Effector CD8-positive, alpha-beta T cell (primary cell): ENCODE measurements at regions not wholly inside any gene's neighbourhood (a gene's known extent, or its start where the extent isn't known, plus 50 kb on each side); places are given as distances from the start of the nearest gene placed in this dataset.

Experiments used
- DNase-seq: peaks from one replicate; lab custom pipeline; 2025; lab: John Stamatoyannopoulos, UW

DNA sequence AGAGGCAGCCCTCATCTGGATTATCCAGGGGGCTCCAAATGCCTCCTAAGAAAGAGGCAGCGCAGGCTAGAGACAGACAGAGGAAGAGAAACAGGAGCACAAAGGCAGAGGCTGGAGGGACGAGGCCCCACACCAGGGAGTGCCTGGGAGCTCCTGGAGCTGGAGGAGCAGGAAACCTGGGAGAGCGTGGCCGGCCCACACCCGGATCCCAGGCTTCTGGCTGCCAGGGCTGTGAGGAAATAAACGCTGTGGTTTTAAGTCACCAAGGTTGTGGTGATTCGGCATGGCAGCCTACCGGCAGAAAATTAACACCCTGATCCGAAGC, 165.5 kb downstream of the OLFM1 start:
- no peak for DNase-seq

DNA sequence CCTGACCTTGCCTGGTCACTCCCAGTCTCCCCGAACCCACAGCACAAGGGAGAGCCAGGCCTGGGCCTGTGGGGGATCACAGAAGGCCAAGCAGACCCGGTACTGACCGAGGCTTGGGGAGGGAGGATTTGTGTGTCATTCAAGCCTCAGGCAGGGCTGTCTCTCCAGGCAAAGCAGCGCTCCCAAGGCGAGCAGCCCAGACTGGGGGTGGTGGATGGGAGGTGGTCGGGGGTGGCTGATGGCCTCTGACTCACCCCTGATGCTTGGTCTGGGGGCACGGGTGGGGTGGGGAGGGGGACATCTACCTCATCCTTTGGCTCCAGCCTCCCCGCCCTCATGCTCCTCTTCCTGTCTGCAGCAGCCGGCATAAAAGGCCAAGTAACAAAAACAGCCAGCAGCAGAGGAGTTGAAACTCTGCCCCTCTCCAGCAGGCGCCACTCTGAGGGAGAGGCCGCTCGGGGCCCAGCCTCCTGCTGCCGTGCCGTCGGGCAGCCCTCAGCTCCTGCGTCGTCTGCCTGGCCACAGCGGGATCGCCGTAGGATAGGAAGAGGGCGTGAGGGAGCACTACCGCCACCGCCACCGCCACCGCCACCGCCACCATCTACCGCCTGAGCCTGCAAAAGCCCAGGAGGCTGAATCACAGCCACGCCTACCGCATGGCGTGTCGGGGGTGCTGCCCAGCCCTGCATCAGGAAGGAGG, 166.0 kb downstream of the OLFM1 start:
- DNase-seq: no peak

DNA sequence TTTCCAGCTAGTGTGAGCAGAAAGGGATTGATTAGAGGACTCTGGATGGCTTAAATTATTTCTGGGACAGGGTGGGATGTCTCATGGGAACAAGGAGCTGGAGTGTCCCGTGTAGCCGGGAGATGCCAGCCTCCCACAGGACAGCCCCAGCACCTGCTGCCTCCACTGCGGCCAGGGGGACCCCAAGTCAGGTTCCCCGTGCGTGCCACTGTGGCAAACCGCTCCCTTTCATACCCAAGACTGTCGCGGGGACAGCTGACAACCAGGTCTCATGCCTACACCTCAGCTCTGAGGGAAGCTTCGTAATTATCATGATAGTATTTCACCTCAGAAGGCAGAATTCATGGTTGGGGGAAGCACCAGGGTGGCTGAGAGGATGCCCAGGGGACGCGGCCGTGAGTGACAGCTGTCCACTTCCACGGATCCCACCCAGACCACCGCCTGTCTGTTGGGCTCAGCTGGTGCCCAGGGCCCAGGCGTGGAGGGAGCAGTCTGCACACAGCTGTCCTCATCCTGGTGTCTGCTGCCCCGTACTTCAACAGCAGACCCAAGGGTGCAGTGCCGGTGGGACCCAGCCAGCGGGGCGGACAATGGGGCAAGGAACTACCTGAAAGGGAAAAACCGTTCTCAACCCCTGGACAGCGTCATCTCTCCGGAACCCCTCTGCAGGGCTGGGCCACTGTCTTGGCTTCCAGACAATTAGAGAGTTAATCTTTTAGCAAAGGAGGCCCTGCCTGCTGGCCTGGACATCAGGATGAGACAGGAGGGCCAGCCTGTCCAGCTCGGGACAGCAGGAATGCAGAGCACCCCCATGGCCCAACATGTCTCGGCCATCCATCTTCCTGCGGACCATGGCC, 166.9 kb downstream of the OLFM1 start:
- no peak for DNase-seq

DNA sequence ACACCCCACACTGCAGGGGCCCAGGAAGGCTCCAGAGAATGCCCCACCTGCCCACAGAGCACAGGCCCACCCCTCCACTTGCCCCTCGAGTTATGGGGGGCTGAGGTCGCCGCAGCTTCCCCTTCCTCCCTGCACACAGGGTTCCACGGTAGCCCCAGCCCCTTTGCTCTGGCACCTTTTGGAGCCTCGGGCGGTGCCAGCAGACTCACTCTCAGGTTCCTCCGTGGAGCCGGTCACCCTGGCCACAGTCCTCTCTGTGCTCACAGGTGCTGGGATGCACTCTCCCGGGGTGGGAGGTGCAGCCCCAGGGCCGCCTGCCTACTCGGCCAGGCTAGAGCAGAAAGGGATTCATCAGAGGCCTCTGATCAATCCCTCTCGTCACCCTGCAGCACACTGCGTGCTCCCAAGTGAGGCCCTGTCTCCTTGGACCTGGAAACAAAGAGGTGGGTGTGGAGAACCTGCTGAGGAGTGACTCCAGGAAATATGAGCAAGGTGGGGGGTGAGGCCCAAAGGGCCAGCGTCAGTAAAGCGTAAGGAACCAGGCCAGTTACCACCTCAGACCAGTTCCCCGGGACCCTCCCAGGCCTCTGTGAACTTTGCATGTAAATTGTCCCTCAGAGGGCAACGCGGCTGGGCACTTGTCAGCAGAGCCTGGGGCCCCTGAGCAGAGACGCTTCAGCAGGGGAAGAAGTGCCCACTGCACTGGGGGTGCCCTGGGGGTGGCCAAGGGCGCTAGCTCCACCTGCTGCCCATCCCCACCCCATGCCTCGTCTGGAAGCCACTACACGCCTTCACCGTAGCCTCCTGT, 167.8 kb downstream of the OLFM1 start:
- DNase-seq: no peak

GRCh38 chr9:135255841-135256580, 168.5 kb downstream of the OLFM1 start:
- no peak for DNase-seq

DNA sequence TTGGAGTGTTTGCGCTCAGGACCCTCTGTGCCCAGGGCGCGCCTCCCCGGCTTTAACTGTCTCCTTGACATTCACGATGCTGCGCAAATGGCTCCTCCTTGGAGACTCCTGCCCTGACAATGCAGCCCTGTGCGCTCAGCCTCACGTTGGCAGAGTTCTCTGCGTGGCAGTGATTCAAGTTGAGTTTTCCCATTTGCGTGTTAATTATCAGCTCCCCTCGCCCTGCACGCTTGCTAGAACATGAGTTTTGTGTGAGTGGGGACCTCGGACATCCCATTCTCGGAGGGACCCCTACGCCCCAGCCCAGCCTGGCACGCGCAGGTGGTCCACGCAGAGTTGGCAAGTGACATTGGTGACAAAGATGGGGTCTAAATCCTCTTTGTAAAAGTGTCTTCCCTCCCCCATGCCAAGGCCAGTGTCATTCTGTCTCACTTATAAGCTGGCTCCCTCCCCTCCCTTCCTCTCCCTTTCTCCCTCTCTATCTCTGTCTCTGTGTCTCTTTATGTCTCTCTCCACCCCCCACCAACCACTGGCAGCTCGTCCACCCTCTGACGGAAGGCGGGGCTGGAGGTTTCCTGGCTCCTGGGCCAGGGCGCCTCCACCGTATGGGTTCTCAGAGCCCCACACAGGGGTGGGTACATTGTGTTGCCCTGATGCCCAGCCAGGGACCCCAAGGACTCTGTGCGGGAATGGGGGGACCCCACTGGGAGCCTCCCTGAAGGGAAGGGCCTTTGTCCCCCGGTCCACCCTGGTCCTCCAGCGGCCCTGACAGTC, 169.3 kb downstream of the OLFM1 start:
- no peak for DNase-seq

- DNase-seq: no peak
Observed at GRCh38 chr9:135258461-135258860, 171.0 kb downstream of the OLFM1 start.

- no peak for DNase-seq
Observed at GRCh38 chr9:135259273-135259672, 171.8 kb downstream of the OLFM1 start.

DNA sequence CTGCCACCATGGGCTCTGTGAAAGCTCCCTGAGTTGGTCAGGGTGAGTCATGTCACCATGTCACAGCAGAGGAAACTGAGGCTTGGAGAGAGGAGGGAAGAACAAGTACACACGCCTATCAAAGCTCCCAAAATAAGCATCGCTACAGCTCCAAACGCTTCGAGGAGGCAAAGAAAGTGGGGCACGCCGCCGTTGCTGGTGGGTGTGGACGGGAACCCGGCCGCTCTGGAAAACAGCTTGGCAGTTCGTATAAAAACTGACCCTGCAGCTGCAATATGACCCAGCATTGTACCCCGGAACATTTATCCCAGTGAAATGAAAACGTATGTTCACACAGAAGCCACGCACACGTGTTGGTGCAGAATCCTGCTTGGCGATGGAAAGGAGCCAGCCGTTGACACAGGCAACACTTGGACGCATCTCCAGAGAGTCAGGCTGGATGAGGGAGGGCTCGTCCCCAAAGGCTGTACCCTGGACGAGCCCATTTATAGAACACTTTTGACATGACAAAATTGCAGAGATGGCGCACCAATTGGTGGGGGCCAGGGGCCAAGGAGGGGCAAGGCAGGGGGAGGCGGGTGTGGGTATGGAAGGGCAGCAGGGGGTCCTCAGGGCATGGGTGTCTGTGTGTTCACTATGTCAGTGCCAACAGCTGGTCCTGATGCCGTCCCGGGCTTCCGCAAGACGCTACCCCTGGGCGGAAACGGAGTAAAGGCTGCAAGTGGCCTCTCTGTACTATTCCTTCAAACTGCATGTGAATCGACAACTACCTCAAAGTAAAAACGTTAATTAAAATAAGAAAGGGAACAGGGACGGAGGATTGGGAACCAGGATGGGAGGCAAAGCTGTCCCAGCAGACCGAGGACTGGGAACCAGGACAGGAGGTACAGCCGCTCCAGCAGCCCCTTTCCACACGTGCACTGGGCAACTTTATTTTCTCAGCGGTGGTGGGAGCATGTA, 173.0 kb downstream of the OLFM1 start:
- no peak for DNase-seq

GRCh38 chr9:135262248-135262647, 174.8 kb downstream of the OLFM1 start:
- no peak for DNase-seq

- DNase-seq: no peak
Observed at GRCh38 chr9:135263511-135263910, 176.0 kb downstream of the OLFM1 start.

- DNase-seq: no peak
Observed at GRCh38 chr9:135265931-135266330, 178.5 kb downstream of the OLFM1 start.

DNA sequence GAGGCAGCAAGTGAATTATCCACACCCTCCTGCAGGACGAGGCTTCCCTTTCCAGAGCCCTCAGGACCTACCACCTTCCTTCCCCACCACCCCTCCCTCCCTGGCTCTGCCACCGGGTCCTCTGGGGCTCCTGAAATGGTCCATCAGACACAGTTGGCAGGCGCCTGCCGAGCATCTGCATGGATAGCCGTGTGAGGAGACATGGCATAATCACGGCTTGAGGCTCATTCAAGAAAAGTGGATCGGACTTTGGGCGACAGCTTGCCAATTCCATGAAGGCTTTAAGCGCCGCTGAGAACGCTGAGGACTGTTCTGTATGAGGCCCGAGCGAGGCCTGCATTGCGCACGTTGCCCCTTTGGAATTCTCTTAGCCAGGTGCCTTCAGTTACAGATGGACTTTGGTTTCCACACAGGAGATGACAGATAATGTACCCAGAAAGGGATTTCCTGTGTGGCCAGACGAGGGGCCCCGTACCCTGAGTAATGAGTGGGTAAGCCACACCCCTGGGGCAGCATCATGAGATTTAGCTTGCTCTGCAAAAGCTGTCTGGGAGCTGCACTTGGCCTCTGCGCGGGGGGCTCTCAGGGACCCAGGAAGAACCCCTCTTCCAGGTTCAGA, 179.8 kb downstream of the OLFM1 start:
- DNase-seq: no peak

GRCh38 chr9:135268031-135268430, 180.6 kb downstream of the OLFM1 start:
- DNase-seq: no peak

DNA sequence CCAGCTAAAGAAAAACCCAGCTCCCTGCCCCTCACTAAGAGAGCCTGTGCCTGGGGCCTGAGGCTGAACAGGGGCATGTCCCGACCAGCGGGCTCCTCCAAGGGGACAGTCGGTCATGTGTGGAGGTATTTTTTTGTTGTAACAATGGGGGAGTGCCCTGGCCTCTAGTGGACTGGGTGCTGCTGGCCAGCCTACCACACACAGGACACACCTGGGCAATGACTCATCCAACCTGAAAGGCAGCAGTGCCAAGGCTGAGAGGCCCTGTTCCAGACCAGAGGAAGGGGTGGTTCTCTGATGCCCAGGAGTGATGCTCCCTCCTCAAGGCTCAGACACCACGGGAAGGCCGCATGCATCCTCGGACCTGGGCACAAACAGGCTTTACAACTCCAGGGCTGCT, 181.5 kb downstream of the OLFM1 start:
- DNase-seq: no peak

DNA sequence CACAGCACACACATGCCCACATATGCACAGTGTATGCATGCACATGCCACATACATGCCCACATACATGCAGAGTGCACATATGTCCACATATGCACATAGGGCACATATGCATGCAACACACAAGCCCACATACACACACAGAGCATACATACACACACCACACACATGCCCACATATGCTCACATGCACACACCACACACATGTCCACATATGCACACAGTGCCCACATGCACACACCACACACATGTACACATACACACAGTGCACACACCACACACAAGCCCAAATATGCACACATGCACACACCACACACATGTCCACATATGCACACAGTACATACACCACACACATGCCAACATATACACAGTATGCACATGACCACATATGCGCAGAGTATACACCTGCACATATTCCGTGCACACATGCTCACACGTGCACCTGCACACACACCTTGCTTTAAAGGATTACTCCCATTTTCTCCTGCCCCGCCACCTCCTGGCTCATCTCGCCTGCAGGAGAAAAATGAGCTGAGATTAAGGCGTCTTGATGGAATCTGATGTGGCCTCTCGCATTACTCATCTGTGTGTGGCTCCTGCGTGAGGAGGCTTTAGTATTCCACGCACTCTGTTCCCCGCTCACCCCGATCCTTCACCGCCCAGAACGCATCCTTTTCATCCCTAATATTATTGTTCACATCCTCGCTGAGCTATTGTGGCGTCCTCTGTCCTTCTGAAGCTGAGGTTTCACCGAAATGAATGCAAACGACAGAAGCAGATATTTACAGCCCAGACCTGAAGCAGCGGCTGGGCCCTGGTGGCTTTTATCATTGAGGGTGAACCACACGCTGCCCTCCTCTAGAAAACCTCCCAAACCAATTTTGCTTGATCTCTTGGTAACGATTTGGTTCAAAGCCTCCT, 182.7 kb downstream of the OLFM1 start:
- DNase-seq: no peak

DNA sequence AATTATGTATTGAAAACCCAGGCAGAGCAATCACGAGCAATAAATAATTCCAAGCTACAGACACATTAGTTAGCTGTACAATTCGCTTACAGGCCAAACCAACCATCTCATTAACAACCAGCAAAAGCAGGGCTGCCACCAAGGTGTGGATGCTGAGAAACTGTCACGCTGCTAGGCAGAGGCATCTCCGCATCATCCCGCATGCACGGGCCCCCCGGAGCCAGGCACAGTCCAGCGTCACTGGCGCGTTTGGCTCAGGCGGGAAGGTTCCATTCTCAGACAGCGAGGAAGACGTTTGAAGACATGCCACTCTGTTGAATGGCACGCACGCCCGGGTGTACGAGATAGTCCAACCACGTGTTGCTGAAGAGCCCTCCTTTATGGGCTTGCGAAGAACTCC, 184.0 kb downstream of the OLFM1 start:
- DNase-seq: no peak

DNA sequence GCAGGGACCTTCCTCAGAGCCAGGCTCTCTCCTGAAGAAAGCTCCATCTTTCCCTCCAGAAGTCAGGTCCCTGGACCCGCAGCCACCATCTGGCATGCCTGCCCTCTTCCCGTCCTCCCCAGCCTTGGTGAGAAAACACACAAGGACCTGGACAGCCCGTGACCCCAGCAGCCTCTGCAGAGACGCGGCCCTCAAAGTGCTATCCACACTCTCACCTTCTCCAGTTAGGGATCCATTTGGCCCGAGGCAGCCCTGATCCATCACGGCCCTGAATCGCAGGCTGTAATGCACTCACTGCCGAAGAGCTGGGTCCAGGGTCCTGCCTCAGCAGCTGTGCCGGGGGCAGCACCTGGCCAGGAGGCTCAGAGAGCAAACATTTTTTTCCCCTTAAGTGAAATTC, 185.1 kb downstream of the OLFM1 start:
- no peak for DNase-seq

DNA sequence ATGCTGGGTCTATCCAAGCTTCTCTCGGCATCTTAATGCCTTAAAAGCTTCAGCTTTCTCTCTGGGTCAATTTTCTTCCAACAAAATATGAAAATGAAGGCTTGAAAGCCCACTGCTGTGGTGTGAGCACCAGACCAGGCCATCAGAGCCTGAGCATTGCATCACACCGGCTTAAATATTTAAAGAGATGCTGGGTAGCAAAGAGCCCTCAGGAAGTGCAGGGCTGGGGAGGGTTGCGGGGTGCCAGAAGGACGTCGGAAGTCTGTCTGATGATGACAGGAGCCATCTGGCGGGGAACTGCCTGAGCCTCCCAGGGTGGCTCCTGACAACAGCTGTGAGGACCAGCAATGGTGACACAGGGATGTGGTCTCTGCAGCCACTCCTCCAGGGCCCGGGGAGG, 185.5 kb downstream of the OLFM1 start:
- no peak for DNase-seq
